GM10266 (cell line): ENCODE measurements at regions not wholly inside any gene's neighbourhood (a gene's known extent, or its start where the extent isn't known, plus 50 kb on each side); places are given as distances from the start of the nearest gene placed in this dataset.
"Not testable (repeated sequence)": the region's sequence is repeated elsewhere in the genome, so short reads cannot be mapped to it uniquely, and the experiment has no call there.

Source experiments
- DNase-seq: peaks from one replicate; pipeline ENCODE4 v3.0.0; 2012; ENCODE audit errors: extremely low spot score
- CTCF ChIP-seq: IDR thresholded peaks from 2 replicates; pipeline ENCODE4 v1.5.1; 2012; ENCODE audit warnings: mild to moderate bottlenecking, low read depth; ENCODE audit not compliant: control insufficient read depth, insufficient read depth; ENCODE audit errors: missing control alignments

GRCh38 chr10:101280511-101280910 is 51.2 kb upstream of the LBX1 start:
- no peak for DNase-seq
- TF ChIP-seq CTCF: no peak

GRCh38 chr10:101280921-101281320 is 51.7 kb upstream of the LBX1 start:
- not testable (repeated sequence) for DNase-seq

- no peak for DNase-seq
- TF ChIP-seq CTCF: no peak
Measured at GRCh38 chr10:101282947-101283346, 53.7 kb upstream of the LBX1 start.

GRCh38 chr10:101283762-101284100 is 54.5 kb upstream of the LBX1 start:
- TF ChIP-seq CTCF: no peak
- no peak for DNase-seq

- no peak for TF ChIP-seq CTCF
Measured at GRCh38 chr10:101284101-101284743, 55.0 kb upstream of the LBX1 start.

GRCh38 chr10:101284744-101285463 is 55.6 kb upstream of the LBX1 start:
- no peak for TF ChIP-seq CTCF
- DNase-seq: no peak

More at GRCh38 chr10:101284101-101284743, 55.0 kb upstream of the LBX1 start:
- no peak for DNase-seq

- TF ChIP-seq CTCF: no peak
- no peak for DNase-seq
Measured at GRCh38 chr10:101285519-101286070, 56.3 kb upstream of the LBX1 start.
